Neural progenitor cell (in vitro differentiated cells): ENCODE measurements at regions not wholly inside any gene's neighbourhood (a gene's known extent, or its start where the extent isn't known, plus 50 kb on each side); places are given as distances from the start of the nearest gene placed in this dataset.

Experiments
- DNase-seq: peaks from one replicate; pipeline ENCODE4 v3.0.0-alpha.2; 2016; ENCODE audit warnings: low spot score
- H2AFZ ChIP-seq: fragments of 200-600 bp; sonication (generic); replicated peaks from 2 replicates; pipeline ENCODE4 v1.6.1; 2016; ENCODE audit warnings: antibody characterized with exemption
- H3F3A ChIP-seq: fragments of 200-600 bp; sonication (generic); 2 replicates; pipeline ENCODE4 v1.6.1; 2016; ENCODE audit warnings: antibody characterized with exemption, low read depth
- H3K27ac ChIP-seq: fragments of 200-600 bp; sonication (generic); 2 replicates; pipeline ENCODE4 v1.5.1; 2016; ENCODE audit warnings: mild to moderate bottlenecking
- H3K27me3 ChIP-seq: fragments of 200-600 bp; sonication (generic); 2 replicates; pipeline ENCODE4 v1.6.1; 2016; ENCODE audit warnings: mild to moderate bottlenecking, moderate library complexity
- H3K36me3 ChIP-seq: fragments of 200-600 bp; sonication (generic); 2 replicates; pipeline ENCODE4 v1.5.1; 2016
- H3K4me1 ChIP-seq: fragments of 200-600 bp; sonication (generic); 2 replicates; pipeline ENCODE4 v1.6.1; 2016; ENCODE audit warnings: mixed run types
- H3K4me2 ChIP-seq: fragments of 200-600 bp; sonication (generic); 2 replicates; pipeline ENCODE4 v1.6.1; 2016
- H3K4me3 ChIP-seq: fragments of 200-600 bp; sonication (generic); 2 replicates; pipeline ENCODE4 v1.5.1; 2016
- H3K79me2 ChIP-seq: fragments of 200-600 bp; sonication (generic); 2 replicates; pipeline ENCODE4 v1.6.1; 2016; ENCODE audit warnings: low read depth
- H3K9ac ChIP-seq: fragments of 200-600 bp; sonication (generic); 2 replicates; pipeline ENCODE4 v1.6.1; 2016
- H3K9me3 ChIP-seq: fragments of 200-600 bp; sonication (generic); 2 replicates; pipeline ENCODE4 v1.5.1; 2016; ENCODE audit warnings: low read depth
- H4K20me1 ChIP-seq: fragments of 200-600 bp; sonication (generic); 2 replicates; pipeline ENCODE4 v1.6.1; 2016; ENCODE audit warnings: low read depth
- H3K27ac Mint-ChIP-seq: 3 replicates; pipeline ENCODE4 v1.8.0; 2021; ENCODE audit warnings: mixed read lengths
- H3K27me3 Mint-ChIP-seq: 2 replicates; pipeline ENCODE4 v1.8.0; 2022; ENCODE audit warnings: low read depth, mild to moderate bottlenecking, inconsistent platforms, moderate library complexity, mixed read lengths; ENCODE audit not compliant: insufficient read depth
- H3K36me3 Mint-ChIP-seq: 3 replicates; pipeline ENCODE4 v1.8.0; 2021; ENCODE audit warnings: mixed read lengths
- H3K4me1 Mint-ChIP-seq: 3 replicates; pipeline ENCODE4 v1.8.0; 2021; ENCODE audit warnings: mixed read lengths
- H3K4me3 Mint-ChIP-seq: 3 replicates; pipeline ENCODE4 v1.8.0; 2021; ENCODE audit warnings: mild to moderate bottlenecking, moderate library complexity, mixed read lengths
- H3K9me3 Mint-ChIP-seq: 3 replicates; pipeline ENCODE4 v1.8.0; 2020; ENCODE audit warnings: mixed read lengths
- CTCF ChIP-seq: fragments of 200-600 bp; sonication (generic); IDR thresholded peaks from 2 replicates; pipeline ENCODE4 v1.5.1; 2017; ENCODE audit warnings: antibody characterized with exemption, mild to moderate bottlenecking
- EZH2 ChIP-seq: fragments of 200-600 bp; sonication (generic); IDR thresholded peaks from 2 replicates; pipeline ENCODE4 v1.6.1; 2017; ENCODE audit warnings: antibody characterized with exemption, mild to moderate bottlenecking, moderate library complexity
- EZH2phosphoT487 ChIP-seq: fragments of 200-600 bp; sonication (generic); IDR thresholded peaks from 2 replicates; pipeline ENCODE4 v1.6.1; 2017; ENCODE audit warnings: antibody characterized with exemption

DNA sequence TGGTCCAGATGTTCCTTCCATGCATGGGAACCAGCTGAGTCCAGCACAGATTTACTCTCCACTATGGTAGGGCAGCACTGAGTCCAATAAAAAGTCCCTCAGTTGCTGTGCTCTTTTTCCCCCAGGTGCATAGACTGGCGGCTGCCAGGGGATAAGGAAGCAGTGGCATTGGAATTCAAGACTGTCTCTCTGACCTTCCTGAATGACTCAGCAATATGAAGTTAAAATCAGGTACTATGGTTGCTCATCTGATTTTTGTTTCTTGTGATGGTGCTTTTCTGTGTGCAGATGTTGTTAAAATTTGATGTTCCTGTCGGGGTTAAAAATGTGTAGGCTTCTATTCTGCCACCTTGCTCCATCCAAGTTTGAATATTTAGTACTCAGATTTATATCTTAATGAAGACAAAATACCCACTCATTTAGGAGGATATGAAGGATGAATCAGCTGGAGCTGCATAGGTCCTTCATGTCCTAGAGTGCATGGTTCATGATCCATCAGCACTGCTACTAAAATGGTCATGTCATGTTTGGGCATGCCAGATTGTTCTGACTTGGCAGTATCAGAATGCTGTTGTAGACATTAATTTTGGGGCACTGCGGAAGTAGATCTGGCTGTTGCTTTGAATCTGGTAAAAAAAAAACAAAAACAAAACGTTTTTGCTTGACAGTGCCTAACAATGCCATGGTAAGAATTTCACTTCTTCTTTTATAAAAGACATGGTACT lies 321.2 kb upstream of the MAP3K7 start:
- Histone ChIP-seq H3F3A (no peaks in the 10 kb centered on the region), H3K4me2 (no peak overlapping the region), H3K9me3 (no peaks in the 10 kb centered on the region), H3K27ac (no peak overlapping the region), H2AFZ (no peak overlapping the region), H3K27me3 (no peaks in the 10 kb centered on the region), H3K9ac (no peak overlapping the region), H4K20me1 (no peaks in the 10 kb centered on the region), H3K36me3 (no peaks in the 10 kb centered on the region), H3K79me2 (no peaks in the 10 kb centered on the region), H3K4me1 (no peaks in the 10 kb centered on the region), H3K4me3 (no peak overlapping the region)
- TF ChIP-seq EZH2phosphoT487: no peak
- TF ChIP-seq EZH2: no peak
- no peak for TF ChIP-seq CTCF
- no peaks in the 10 kb centered on the region for H3K9me3 Mint-ChIP-seq
- no peak overlapping the region for H3K27ac Mint-ChIP-seq
- DNase-seq: no peak
- H3K27me3 Mint-ChIP-seq: peaks cover 2% of the 10 kb centered on the region
- H3K4me1 Mint-ChIP-seq: no peaks in the 10 kb centered on the region
- no peak overlapping the region for H3K4me3 Mint-ChIP-seq
- H3K36me3 Mint-ChIP-seq: no peaks in the 10 kb centered on the region

DNA sequence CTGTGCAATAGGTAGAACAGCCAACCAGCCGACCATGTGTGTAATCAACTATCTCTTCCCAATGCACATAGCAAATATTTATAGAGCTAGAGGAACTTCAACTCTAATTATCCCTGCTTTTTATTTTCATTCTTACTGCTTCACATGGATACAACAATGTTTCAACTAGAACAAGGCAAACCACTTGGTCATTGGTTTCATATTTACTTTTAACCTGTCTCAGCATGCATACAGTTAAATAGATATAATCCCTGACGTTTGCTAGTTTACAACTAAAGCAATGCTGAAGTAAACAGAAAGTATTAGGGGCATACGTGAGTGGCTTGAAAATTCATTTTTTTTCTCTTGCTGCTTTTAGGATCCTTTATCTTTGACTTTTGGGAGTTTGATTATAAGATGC lies 318.5 kb upstream of the MAP3K7 start:
- Histone ChIP-seq H3K27ac (no peak overlapping the region), H4K20me1 (no peaks in the 10 kb centered on the region), H3F3A (no peaks in the 10 kb centered on the region), H3K79me2 (no peaks in the 10 kb centered on the region), H2AFZ (no peak overlapping the region), H3K36me3 (no peaks in the 10 kb centered on the region), H3K4me2 (no peak overlapping the region), H3K9ac (no peak overlapping the region), H3K4me3 (no peak overlapping the region), H3K9me3 (no peaks in the 10 kb centered on the region), H3K4me1 (no peaks in the 10 kb centered on the region), H3K27me3 (no peaks in the 10 kb centered on the region)
- TF ChIP-seq EZH2phosphoT487 (no peak), EZH2 (no peak), CTCF (no peak)
- Mint-ChIP-seq H3K36me3 (no peaks in the 10 kb centered on the region), H3K27ac (no peak overlapping the region), H3K4me1 (no peaks in the 10 kb centered on the region), H3K4me3 (no peak overlapping the region), H3K9me3 (no peaks in the 10 kb centered on the region), H3K27me3 (peaks cover 2% of the 10 kb centered on the region)
- no peak for DNase-seq

DNA sequence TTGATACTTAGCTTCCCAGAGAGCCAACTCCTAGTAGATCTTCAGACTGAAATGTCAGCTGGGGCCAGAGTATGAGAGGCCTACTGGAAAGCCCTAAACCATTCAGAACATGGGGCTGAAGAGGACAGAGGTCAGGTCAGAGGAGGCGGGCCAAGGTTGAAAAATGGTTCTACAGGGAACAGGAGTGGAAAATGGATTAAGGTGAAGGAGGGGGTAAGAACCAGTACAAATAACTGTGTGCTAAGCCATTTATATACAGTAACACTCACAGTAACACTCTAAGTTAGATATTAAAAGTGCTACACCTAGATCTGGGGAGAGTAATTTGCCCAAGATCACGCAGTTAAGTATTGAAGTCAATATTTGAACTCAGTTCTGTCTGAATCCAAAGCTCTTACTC lies 313.2 kb upstream of the MAP3K7 start:
- Histone ChIP-seq H3K4me3 (no peak overlapping the region), H2AFZ (no peak overlapping the region), H3K79me2 (no peaks in the 10 kb centered on the region), H3K9me3 (no peaks in the 10 kb centered on the region), H3K9ac (no peak overlapping the region), H3F3A (no peaks in the 10 kb centered on the region), H3K4me2 (no peak overlapping the region), H3K36me3 (no peaks in the 10 kb centered on the region), H3K4me1 (peaks cover 12% of the 10 kb centered on the region), H3K27ac (no peak overlapping the region), H3K27me3 (no peaks in the 10 kb centered on the region), H4K20me1 (no peaks in the 10 kb centered on the region)
- H3K27me3 Mint-ChIP-seq: no peaks in the 10 kb centered on the region
- H3K4me1 Mint-ChIP-seq: peaks cover 18% of the 10 kb centered on the region
- DNase-seq: peak; percentile 20
- no peaks in the 10 kb centered on the region for H3K9me3 Mint-ChIP-seq
- no peak for TF ChIP-seq EZH2
- TF ChIP-seq EZH2phosphoT487: no peak
- no peak for TF ChIP-seq CTCF
- no peak overlapping the region for H3K27ac Mint-ChIP-seq
- H3K4me3 Mint-ChIP-seq: no peak overlapping the region
- H3K36me3 Mint-ChIP-seq: no peaks in the 10 kb centered on the region
